ENCODE measurements at regions not wholly inside any gene's neighbourhood (a gene's known extent, or its start where the extent isn't known, plus 50 kb on each side); places are given as distances from the start of the nearest gene placed in this dataset.
"Not testable (repeated sequence)": the region's sequence is repeated elsewhere in the genome, so short reads cannot be mapped to it uniquely, and the experiment has no call there.

DNA sequence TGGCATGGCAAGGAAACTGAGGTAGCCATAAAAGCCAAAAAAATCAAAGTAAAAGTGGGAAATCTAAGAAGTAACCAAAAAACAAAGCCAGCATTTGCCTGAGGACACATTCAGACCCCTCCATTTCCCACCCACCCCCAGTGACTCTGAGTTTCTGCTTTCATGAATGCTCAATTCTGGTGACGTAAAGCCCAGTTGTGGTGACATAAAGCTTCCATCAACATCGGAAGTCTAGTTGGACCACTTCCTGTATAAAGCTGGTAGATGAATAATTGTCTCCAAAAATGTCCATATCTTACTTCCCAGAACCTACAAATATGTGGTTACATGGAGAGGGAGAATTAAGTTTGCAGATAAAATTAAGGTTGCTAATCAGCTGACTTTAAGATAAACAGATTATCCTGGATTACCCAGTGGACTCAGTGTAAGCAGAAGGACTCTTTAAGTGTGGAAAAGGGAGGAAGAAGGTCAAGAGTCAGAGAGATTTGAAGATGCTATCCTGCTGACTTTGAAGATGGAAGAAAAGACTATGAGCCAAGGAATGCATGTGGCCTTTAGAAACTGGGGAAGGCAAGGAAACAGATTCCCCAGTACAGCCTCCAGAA lies 62.0 kb upstream of the ST3GAL6 start:
- ChIA-PET POLR2A (no interaction called here), CTCF (no interaction called here)

DNA sequence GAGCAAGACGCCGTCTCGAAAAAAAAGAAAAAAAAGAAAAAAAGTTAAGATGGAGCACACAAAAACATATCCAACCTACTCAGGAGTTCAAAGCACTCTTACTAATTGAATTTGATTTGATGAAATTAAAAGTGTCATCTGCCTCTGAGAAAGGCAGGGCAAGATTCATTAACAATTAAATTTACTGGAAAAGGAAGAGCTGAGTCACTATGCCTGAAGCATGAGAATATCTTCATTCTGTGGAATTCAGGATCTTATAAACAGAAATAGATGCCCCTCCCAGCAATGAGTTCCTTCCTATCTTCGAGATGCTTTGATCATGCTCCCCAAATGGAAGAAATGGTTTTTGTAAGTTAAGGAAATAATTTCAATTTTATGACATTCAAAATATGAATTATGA lies 61.0 kb upstream of the ST3GAL6 start:
- ChIA-PET CTCF (no interaction called here), POLR2A (no interaction called here)

DNA sequence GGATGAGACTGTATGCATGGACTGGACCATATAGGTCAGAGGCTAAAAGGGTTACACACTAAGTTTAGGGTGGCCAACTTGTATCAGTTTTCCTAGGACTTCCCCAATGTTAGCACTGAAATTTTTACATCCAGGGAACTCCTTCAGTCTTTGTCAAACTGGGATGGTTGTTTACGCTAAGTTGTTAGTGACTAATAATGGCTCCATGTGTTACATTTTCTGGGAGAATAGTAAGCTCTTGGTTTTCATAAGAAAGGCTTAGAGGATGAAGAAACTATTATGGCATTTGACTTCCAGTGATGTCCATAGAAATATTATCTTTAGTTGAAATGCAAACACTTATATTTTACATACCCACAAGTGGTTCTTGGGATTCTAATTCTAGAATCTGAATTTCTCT lies 57.9 kb upstream of the ST3GAL6 start:
- CTCF ChIA-PET: no interaction called here
- POLR2A ChIA-PET: no interaction called here

DNA sequence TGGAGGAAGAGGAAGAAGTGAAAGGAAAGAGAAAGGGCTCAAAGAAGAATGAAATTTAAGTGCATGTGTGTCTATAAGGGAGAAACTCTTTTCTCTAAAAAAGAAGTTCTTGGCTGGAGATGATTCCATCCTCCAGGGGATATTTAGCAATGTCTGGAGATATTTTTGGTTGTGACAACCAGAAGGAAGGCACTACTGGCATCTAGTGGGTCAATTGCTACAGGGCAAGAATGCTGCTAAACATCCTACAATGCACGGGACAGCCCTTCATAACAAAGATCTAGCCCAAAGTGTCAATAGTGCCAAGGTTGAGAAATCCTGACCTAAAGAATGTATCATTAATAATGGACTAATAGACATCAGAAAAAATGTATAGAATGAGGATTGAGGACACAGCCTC lies 57.4 kb upstream of the ST3GAL6 start:
- ChIA-PET POLR2A (no interaction called here), CTCF (no interaction called here)

DNA sequence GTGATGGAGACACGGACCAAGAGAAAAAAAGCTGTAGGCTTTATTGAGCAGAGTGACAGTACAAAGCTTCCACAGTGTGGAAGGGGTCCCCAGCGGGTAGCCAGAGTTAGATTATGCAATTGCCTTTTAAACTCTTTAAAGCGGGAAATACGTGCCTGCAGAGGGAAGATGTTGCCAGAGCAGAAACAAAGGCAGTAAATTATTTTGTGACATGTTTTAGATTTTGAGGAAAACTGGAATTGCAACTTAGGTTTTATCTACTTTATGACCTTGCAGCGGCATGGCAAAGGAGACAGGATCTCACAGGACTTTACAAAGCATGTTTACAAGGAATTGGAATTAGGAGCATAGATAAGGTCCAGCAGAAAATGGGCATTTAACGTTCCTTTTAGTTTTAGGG lies 54.5 kb upstream of the ST3GAL6 start:
- CTCF ChIA-PET, POLR2A ChIA-PET: not testable (repeated sequence)

DNA sequence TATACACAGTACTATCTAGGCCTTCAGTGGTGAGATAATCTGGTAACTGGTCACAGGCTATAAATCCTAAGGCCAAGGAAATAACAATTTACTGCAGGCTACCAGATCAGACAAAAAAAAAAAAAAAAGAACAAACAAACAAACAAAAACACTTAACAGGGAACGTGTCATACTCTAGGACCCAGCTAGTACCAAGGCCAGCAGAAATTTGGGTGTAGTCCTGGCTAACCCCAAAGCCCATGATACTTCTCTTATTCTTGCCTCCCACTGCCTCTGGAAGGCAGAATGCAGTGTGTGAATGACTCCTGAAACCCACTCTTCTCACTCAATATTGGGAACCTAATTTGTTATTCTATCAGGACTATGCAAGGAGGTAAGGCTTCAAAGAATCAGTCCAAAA lies 53.7 kb upstream of the ST3GAL6 start:
- ChIA-PET POLR2A (no interaction called here), CTCF (no interaction called here)

DNA sequence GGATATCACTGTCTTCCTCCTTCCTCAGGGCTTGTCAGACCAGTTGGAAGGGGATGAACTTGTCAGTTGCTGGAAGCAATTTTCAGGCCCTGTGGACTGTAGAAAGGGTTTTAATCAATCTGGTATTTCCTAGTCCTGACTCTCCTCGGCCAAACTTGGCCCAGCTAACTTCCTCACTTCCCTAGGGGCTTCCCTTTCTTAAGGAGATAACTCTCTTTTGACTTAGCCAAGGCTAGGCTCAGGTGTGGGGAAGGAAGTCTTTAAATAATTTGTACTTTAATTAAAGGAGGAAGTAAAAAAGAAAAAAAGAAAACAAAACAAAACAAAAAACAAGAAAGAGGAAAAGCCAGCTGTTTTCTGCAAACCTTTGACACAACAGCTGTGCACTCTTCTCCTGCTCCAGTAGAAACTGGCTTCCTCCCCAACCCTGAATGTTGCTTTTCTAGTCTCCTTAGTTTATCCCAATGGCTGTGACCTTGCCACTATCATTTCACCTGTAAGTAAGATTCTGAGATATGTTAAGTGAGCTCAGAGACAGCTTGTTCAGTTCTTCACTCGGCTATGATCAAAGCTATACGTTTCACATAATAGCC lies 53.0 kb upstream of the ST3GAL6 start:
- ChIA-PET POLR2A (no interaction called here), CTCF (no interaction called here)

DNA sequence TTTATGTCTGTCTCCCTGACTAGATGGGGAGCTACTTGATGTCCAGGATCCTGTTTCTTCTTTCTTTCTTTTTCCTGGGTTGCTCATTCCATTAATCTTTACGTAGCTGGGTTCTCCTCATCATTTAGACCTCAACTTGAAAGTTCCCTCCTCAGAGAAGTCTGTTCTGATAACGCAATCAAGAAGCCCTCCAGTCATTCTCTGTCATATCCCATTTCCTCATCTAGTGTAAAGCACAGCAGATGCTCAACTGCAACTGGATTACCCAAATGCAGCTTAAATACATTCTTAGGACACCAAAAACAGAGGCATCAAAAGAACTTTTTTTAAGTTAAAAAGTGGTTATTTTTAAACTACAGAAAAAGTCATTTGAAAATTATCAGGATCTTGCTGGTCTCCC lies 51.7 kb upstream of the ST3GAL6 start:
- POLR2A ChIA-PET: no interaction called here
- CTCF ChIA-PET: interaction anchor here (0.6 kb wide), 1 partner anchor 311 kb away, joined by 3 read pairs; no protein-coding TSS in a partner anchor

DNA sequence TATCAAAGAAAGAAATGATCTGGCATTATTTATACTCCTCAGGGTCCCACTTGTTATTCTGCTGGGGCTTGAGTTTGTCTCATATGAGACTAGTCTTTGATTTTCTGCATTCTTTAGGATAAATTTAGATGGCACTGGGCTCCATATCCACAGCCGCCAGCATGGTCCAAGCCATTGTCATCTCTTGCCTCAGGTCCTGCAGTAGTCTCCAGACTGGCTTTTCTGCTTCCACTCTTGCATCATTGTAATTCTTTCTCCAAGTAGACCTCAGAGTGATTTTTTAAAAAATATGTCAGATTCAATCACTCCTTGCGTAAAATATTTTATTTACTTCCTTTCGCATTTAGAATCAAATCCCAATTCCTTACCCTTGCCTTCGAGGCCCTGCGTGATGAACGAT lies 50.4 kb upstream of the ST3GAL6 start:
- ChIA-PET CTCF (no interaction called here), POLR2A (no interaction called here)

DNA sequence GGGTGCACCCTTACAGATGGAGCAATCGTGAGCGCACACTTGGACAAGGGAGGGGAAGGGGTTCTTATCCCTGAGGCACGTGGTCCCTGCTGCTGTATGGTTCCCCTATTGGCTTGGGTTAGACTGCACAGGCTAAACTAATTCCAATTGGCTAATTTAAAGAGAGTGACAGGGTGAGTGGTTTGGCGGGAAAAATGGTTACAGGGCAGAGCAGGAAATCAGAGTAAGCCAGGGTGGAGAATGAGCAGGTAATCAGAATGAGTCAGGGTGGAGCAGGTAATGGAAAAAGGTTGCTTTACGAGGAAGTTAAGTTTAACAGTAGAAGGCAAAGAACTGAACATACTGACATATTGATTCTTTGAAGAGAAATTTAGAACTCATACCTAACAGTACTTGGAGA lies 49.8 kb upstream of the ST3GAL6 start:
- CTCF ChIA-PET, POLR2A ChIA-PET: not testable (repeated sequence)
